ENCODE measurements at regions not wholly inside any gene's neighbourhood (a gene's known extent, or its start where the extent isn't known, plus 50 kb on each side); places are given as distances from the start of the nearest gene placed in this dataset.

GRCh38 chr1:29962336-29962735 is 726.0 kb downstream of the PTPRU start:
- no peaks in the 10 kb centered on the region for H3K4me1 ChIP-seq
- intact Hi-C loops (cut with DNase I; ENCODE audit: low total_unique reads), result no loop called here
- no peak for DNase-seq (ENCODE audit: low spot score in 2 of 2)

DNA sequence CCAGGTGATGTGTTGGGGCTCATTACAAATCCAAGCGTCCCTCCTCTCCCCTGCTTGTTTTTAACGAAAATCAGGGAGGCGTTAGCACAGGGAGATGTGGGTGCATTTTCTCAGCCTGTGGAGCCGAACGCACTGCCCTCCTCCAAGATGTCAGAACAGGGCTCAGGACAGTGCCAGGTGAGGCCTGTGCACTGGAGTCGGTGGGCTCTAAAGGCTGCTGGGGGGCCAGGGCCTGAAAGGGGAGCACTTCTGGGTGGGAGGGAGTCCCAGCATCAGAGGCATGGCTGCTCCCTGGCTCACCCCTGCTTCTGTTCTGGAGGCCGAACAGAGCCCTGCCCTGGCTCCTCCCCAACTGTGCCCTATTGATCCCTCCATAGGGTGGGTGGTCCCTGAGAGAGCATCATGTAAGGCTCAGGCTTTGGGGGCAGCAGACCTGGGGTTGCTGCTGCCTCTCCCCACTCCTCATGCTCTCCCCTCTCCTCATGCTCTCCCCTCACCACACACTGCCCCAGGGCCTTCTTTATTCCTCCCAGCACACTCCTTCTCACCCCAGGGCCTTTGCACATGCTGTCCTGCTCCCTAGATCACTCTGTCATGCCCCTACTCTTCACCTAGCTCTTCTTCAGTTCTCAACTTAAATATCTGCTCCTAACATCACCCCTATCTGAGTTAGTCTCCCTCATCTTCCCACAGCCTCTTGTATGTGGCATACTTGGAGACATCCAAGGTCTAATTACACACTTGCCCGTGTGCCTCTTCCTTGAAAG is 725.2 kb downstream of the PTPRU start:
- no peaks in the 10 kb centered on the region for H3K36me3 ChIP-seq
- no peak for TF ChIP-seq POLR2AphosphoS5 (IDR thresholded peaks at IDR 0.05)
- no peak for TF ChIP-seq POLR2A (IDR thresholded peaks at IDR 0.05)
- no peak for TF ChIP-seq CTCF (IDR thresholded peaks at IDR 0.05)
- DNase-seq (ENCODE audit: low spot score in 2 of 2), result no peak
- H3K4me1 ChIP-seq, result no peaks in the 10 kb centered on the region
- peaks cover 0 to 32% of the 10 kb centered on the region in 2 donors for H3K27me3 ChIP-seq
- intact Hi-C loops (cut with DNase I; ENCODE audit: low total_unique reads), result no loop called here
- H3K9me3 ChIP-seq, result no peaks in the 10 kb centered on the region
- H3K4me3 ChIP-seq, result no peak overlapping the region
- H3K27ac ChIP-seq, result no peak overlapping the region

More at GRCh38 chr1:29962336-29962735, 726.0 kb downstream of the PTPRU start:
- Histone ChIP-seq H3K27me3 (peaks cover 0 to 33% of the 10 kb centered on the region in 2 donors), H3K27ac (no peak overlapping the region), H3K36me3 (no peaks in the 10 kb centered on the region), H3K9me3 (no peaks in the 10 kb centered on the region), H3K4me3 (no peak overlapping the region)
- TF ChIP-seq POLR2A (IDR thresholded peaks at IDR 0.05), result no peak
- no peak for TF ChIP-seq POLR2AphosphoS5 (IDR thresholded peaks at IDR 0.05)
- TF ChIP-seq CTCF (IDR thresholded peaks at IDR 0.05), result no peak

GRCh38 chr1:29960876-29961275 is 724.6 kb downstream of the PTPRU start:
- DNase-seq (ENCODE audit: low spot score in 2 of 2), result no peak
- no peaks in the 10 kb centered on the region for H3K4me1 ChIP-seq
- H3K27ac ChIP-seq, result no peak overlapping the region
- intact Hi-C loops (cut with DNase I; ENCODE audit: low total_unique reads), result no loop called here
- peaks cover 0 to 28% of the 10 kb centered on the region in 2 donors for H3K27me3 ChIP-seq
- TF ChIP-seq POLR2AphosphoS5 (IDR thresholded peaks at IDR 0.05) (no peak), CTCF (IDR thresholded peaks at IDR 0.05) (no peak), POLR2A (IDR thresholded peaks at IDR 0.05) (no peak)
- no peaks in the 10 kb centered on the region for H3K9me3 ChIP-seq
- H3K36me3 ChIP-seq, result no peaks in the 10 kb centered on the region
- no peak overlapping the region for H3K4me3 ChIP-seq

- no peak for DNase-seq (ENCODE audit: low spot score in 2 of 2)
- Histone ChIP-seq H3K9me3 (no peaks in the 10 kb centered on the region), H3K27ac (no peak overlapping the region), H3K4me3 (no peak overlapping the region), H3K27me3 (peaks cover 0 to 21% of the 10 kb centered on the region in 2 donors), H3K4me1 (no peaks in the 10 kb centered on the region), H3K36me3 (no peaks in the 10 kb centered on the region)
- intact Hi-C loops (cut with DNase I; ENCODE audit: low total_unique reads), result no loop called here
- no peak for TF ChIP-seq CTCF (IDR thresholded peaks at IDR 0.05)
- no peak for TF ChIP-seq POLR2AphosphoS5 (IDR thresholded peaks at IDR 0.05)
- no peak for TF ChIP-seq POLR2A (IDR thresholded peaks at IDR 0.05)
Measured at GRCh38 chr1:29960156-29960755, 723.9 kb downstream of the PTPRU start.

DNA sequence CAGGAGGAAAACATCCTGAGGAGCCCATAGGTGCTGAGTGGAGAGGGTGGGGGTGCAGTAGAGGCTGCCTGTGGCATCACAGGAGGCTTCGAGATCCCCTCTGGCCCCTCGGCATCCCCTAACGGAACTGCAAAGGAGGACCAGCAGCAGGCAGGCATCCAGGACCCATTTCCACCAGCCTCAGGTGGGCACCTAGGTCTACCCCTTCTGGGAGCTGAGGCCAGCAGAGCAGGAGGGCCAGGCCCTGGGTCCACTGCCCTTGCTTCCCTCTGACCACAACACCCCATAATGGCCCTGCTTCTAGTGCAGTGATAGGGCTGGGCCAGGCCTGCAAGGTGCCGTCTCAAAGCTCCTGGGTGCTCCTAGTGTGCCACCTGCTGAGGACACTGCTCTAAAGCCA is 723.0 kb downstream of the PTPRU start:
- Histone ChIP-seq H3K27me3 (peaks cover 0 to 18% of the 10 kb centered on the region in 2 donors), H3K36me3 (no peaks in the 10 kb centered on the region), H3K4me1 (no peaks in the 10 kb centered on the region), H3K9me3 (no peaks in the 10 kb centered on the region), H3K27ac (no peak overlapping the region), H3K4me3 (no peak overlapping the region)
- no peak for TF ChIP-seq POLR2AphosphoS5 (IDR thresholded peaks at IDR 0.05)
- no peak for TF ChIP-seq CTCF (IDR thresholded peaks at IDR 0.05)
- TF ChIP-seq POLR2A (IDR thresholded peaks at IDR 0.05), result no peak
- no peak for DNase-seq (ENCODE audit: low spot score in 2 of 2)
- intact Hi-C loops (cut with DNase I; ENCODE audit: low total_unique reads), result no loop called here
